ENCODE measurements at regions not wholly inside any gene's neighbourhood (a gene's known extent, or its start where the extent isn't known, plus 50 kb on each side); places are given as distances from the start of the nearest gene placed in this dataset.

GRCh38 chr6:112649853-112650252 lies 302.7 kb downstream of the RFPL4B start:
- TF ChIP-seq FOXA2 (IDR thresholded peaks at IDR 0.05), result no peak
- no peak overlapping the region for H3K4me3 ChIP-seq (ENCODE audit: low read depth in 1 of 3, low read length in 3 of 3)
- H3K4me1 ChIP-seq (ENCODE audit: control insufficient read depth in 4 of 4, insufficient read depth in 4 of 4, low read length in 3 of 4), result no peaks in the 10 kb centered on the region
- WGBS, result 73% methylated on average over 2 of the region's 2 CpGs
- H3K9me3 ChIP-seq (ENCODE audit: control insufficient read depth in 4 of 4, low read length in 3 of 4), result no peaks in the 10 kb centered on the region
- no peak for DNase-seq (ENCODE audit: low spot score)
- H3K9ac ChIP-seq (ENCODE audit: low read depth in 1 of 2, low read length in 2 of 2), result no peak overlapping the region
- H3K27ac ChIP-seq (ENCODE audit: low read depth in 1 of 2, low read length in 2 of 2), result no peak overlapping the region
- H3K36me3 ChIP-seq (ENCODE audit: control insufficient read depth in 4 of 4, insufficient read depth in 3 of 4, low read depth in 1 of 4, low read length in 3 of 4), result no peaks in the 10 kb centered on the region
- H3K27me3 ChIP-seq (ENCODE audit: control insufficient read depth in 4 of 4, insufficient read depth in 4 of 4, low read length in 3 of 4), result no peaks in the 10 kb centered on the region

GRCh38 chr6:112651239-112651638 lies 304.1 kb downstream of the RFPL4B start:
- WGBS, result 61% methylated on average over 4 of the region's 4 CpGs
- no peak overlapping the region for H3K4me3 ChIP-seq (ENCODE audit: low read depth in 1 of 3, low read length in 3 of 3)
- H3K9me3 ChIP-seq (ENCODE audit: control insufficient read depth in 4 of 4, low read length in 3 of 4), result no peaks in the 10 kb centered on the region
- no peaks in the 10 kb centered on the region for H3K36me3 ChIP-seq (ENCODE audit: control insufficient read depth in 4 of 4, insufficient read depth in 3 of 4, low read depth in 1 of 4, low read length in 3 of 4)
- TF ChIP-seq HNF4A (conservative IDR thresholded peaks at IDR 0.05), result no peak
- no peak for TF ChIP-seq RAD21 (IDR thresholded peaks at IDR 0.05)
- no peak for TF ChIP-seq FOXA2 (IDR thresholded peaks at IDR 0.05)
- TF ChIP-seq, protein P1, sequence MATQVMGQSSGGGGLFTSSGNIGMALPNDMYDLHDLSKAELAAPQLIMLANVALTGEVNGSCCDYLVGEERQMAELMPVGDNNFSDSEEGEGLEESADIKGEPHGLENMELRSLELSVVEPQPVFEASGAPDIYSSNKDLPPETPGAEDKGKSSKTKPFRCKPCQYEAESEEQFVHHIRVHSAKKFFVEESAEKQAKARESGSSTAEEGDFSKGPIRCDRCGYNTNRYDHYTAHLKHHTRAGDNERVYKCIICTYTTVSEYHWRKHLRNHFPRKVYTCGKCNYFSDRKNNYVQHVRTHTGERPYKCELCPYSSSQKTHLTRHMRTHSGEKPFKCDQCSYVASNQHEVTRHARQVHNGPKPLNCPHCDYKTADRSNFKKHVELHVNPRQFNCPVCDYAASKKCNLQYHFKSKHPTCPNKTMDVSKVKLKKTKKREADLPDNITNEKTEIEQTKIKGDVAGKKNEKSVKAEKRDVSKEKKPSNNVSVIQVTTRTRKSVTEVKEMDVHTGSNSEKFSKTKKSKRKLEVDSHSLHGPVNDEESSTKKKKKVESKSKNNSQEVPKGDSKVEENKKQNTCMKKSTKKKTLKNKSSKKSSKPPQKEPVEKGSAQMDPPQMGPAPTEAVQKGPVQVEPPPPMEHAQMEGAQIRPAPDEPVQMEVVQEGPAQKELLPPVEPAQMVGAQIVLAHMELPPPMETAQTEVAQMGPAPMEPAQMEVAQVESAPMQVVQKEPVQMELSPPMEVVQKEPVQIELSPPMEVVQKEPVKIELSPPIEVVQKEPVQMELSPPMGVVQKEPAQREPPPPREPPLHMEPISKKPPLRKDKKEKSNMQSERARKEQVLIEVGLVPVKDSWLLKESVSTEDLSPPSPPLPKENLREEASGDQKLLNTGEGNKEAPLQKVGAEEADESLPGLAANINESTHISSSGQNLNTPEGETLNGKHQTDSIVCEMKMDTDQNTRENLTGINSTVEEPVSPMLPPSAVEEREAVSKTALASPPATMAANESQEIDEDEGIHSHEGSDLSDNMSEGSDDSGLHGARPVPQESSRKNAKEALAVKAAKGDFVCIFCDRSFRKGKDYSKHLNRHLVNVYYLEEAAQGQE (IDR thresholded peaks at IDR 0.05), result no peak
- TF ChIP-seq NR2F2 (IDR thresholded peaks at IDR 0.05), result no peak
- no peak for TF ChIP-seq EGR1 (IDR thresholded peaks at IDR 0.05; ENCODE audit: low read depth in 2 of 2)
- no peak for TF ChIP-seq JUND (IDR thresholded peaks at IDR 0.05)
- no peak for TF ChIP-seq HNF4G (IDR thresholded peaks at IDR 0.05)
- TF ChIP-seq TAF1 (conservative IDR thresholded peaks at IDR 0.05), result no peak
- TF ChIP-seq FOXA1 (IDR thresholded peaks at IDR 0.05), result no peak
- no peak for TF ChIP-seq ATF3 (IDR thresholded peaks at IDR 0.05)
- no peak for TF ChIP-seq GABPA (IDR thresholded peaks at IDR 0.05 in 1 of 2, conservative IDR thresholded peaks at IDR 0.05 in 1 of 2)
- no peaks in the 10 kb centered on the region for H3K27me3 ChIP-seq (ENCODE audit: control insufficient read depth in 4 of 4, insufficient read depth in 4 of 4, low read length in 3 of 4)
- no peak overlapping the region for H3K9ac ChIP-seq (ENCODE audit: low read depth in 1 of 2, low read length in 2 of 2)
- no peak for DNase-seq (ENCODE audit: low spot score)
- no peak overlapping the region for H3K27ac ChIP-seq (ENCODE audit: low read depth in 1 of 2, low read length in 2 of 2)
- H3K4me1 ChIP-seq (ENCODE audit: control insufficient read depth in 4 of 4, insufficient read depth in 4 of 4, low read length in 3 of 4), result no peaks in the 10 kb centered on the region

DNA sequence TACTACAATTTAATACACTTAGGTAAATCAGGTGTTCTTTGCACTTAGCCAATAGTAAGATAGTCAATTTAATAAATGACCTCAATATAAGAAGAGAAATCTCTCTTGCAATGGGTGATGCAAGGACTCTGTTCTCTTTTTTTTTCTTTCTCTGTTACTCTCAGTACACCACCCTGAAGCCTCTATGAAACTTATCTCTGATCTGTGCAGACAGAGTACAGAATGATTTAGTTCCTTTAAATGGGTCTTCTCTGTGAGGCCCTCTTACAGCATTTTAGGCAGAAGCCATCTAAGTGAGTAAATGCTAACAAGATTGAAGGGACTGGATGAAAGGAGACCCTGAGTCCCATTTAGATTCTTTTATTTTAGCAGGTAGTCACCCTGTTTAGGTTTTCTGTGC lies 312.8 kb downstream of the RFPL4B start:
- peaks cover 0 to 3% (median 0%) of the 10 kb centered on the region in 4 donors for H3K27me3 ChIP-seq (ENCODE audit: control insufficient read depth in 4 of 4, insufficient read depth in 4 of 4, low read length in 3 of 4)
- no peaks in the 10 kb centered on the region for H3K36me3 ChIP-seq (ENCODE audit: control insufficient read depth in 4 of 4, insufficient read depth in 3 of 4, low read depth in 1 of 4, low read length in 3 of 4)
- no peaks in the 10 kb centered on the region for H3K4me1 ChIP-seq (ENCODE audit: control insufficient read depth in 4 of 4, insufficient read depth in 4 of 4, low read length in 3 of 4)
- H3K9ac ChIP-seq (ENCODE audit: low read depth in 1 of 2, low read length in 2 of 2), result no peak overlapping the region
- no peak overlapping the region for H3K4me3 ChIP-seq (ENCODE audit: low read depth in 1 of 3, low read length in 3 of 3)
- H3K27ac ChIP-seq (ENCODE audit: low read depth in 1 of 2, low read length in 2 of 2), result no peak overlapping the region
- H3K9me3 ChIP-seq (ENCODE audit: control insufficient read depth in 4 of 4, low read length in 3 of 4), result no peaks in the 10 kb centered on the region
- DNase-seq (ENCODE audit: low spot score), result no peak
- TF ChIP-seq HNF4G (IDR thresholded peaks at IDR 0.05) (no peak), CTCF (IDR thresholded peaks at IDR 0.05; ENCODE audit: low read depth, low read length, missing input control) (no peak), RAD21 (IDR thresholded peaks at IDR 0.05) (no peak), FOXA1 (IDR thresholded peaks at IDR 0.05) (no peak), FOXA2 (IDR thresholded peaks at IDR 0.05) (no peak), SP1 (IDR thresholded peaks at IDR 0.05) (no peak), NR2F2 (IDR thresholded peaks at IDR 0.05) (no peak), GABPA (IDR thresholded peaks at IDR 0.05 in 1 of 2, conservative IDR thresholded peaks at IDR 0.05 in 1 of 2) (no peak), RXRA (IDR thresholded peaks at IDR 0.05) (no peak), ATF3 (IDR thresholded peaks at IDR 0.05) (no peak), YY1 (IDR thresholded peaks at IDR 0.05) (no peak), MAX (IDR thresholded peaks at IDR 0.05) (no peak), EGR1 (IDR thresholded peaks at IDR 0.05; ENCODE audit: low read depth in 2 of 2) (no peak), JUND (IDR thresholded peaks at IDR 0.05) (no peak)
- TF ChIP-seq, protein P1 (IDR thresholded peaks at IDR 0.05), result no peak
